Upper lobe of left lung (tissue), 4 donors: ENCODE measurements at regions not wholly inside any gene's neighbourhood (a gene's known extent, or its start where the extent isn't known, plus 50 kb on each side); places are given as distances from the start of the nearest gene placed in this dataset.

Experiments used
- EP300 ChIP-seq, 4 donors: sonication (generic); formaldehyde crosslinking; IDR thresholded peaks; one replicate each; pipeline ENCODE4 v1.5.1; 2017; ENCODE audit warnings: antibody characterized with exemption in 4 of 4, control low read depth in 2 of 4
- POLR2A ChIP-seq, 4 donors: fragments of 450-650 bp; IDR thresholded peaks; one replicate each; pipeline ENCODE4 v1.5.1; 2016 to 2017; ENCODE audit warnings: antibody characterized with exemption in 4 of 4, mild to moderate bottlenecking in 2 of 4
- POLR2AphosphoS5 ChIP-seq, 2 donors: sonication (generic); formaldehyde crosslinking; IDR thresholded peaks; one replicate each; pipeline ENCODE4 v1.5.1; 2017; ENCODE audit warnings: antibody characterized with exemption in 2 of 2
- TF ChIP-seq, protein P1 (sequence below), 6 experiments: fragments of 450-650 bp in 4 of 6; fragments of 200-600 bp in 2 of 6; sonication (generic) in 2 of 6; IDR thresholded peaks; one replicate each; pipeline ENCODE4 v1.5.1; 2016 to 2019; ENCODE audit warnings: antibody characterized with exemption in 6 of 6

DNA sequence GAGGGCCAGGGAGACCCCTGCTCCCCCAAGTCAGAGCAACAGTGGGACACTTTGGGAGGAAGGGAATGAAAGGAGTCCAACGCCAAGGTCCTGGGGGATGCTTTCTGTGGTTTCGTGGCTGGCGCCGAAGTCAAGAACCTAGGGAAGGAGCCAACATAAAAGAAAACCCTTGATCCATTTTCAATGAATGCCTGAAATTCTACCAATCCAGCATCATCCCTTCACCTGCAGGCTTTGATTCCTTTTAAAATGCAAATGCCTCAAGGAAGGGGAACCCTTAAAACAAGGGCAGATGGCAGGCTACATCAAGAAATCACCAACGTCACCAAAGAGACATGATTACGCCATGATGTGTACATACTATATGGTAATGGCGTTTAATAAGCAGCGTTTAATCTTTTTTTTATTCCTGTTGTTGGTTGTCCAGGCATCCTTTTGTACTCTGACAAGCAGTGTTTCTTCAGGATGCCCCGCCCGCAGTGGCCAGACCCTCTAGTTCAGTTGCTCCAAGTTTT, 123.3 kb upstream of the SLC1A4 start:
- TF ChIP-seq, protein P1, sequence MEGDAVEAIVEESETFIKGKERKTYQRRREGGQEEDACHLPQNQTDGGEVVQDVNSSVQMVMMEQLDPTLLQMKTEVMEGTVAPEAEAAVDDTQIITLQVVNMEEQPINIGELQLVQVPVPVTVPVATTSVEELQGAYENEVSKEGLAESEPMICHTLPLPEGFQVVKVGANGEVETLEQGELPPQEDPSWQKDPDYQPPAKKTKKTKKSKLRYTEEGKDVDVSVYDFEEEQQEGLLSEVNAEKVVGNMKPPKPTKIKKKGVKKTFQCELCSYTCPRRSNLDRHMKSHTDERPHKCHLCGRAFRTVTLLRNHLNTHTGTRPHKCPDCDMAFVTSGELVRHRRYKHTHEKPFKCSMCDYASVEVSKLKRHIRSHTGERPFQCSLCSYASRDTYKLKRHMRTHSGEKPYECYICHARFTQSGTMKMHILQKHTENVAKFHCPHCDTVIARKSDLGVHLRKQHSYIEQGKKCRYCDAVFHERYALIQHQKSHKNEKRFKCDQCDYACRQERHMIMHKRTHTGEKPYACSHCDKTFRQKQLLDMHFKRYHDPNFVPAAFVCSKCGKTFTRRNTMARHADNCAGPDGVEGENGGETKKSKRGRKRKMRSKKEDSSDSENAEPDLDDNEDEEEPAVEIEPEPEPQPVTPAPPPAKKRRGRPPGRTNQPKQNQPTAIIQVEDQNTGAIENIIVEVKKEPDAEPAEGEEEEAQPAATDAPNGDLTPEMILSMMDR (IDR thresholded peaks at IDR 0.05): peak in 1 of 6 experiments; percentile 33
- TF ChIP-seq POLR2A (IDR thresholded peaks at IDR 0.05) (no peak), EP300 (IDR thresholded peaks at IDR 0.05) (no peak), POLR2AphosphoS5 (IDR thresholded peaks at IDR 0.05) (no peak)
